ENCODE measurements at regions not wholly inside any gene's neighbourhood (a gene's known extent, or its start where the extent isn't known, plus 50 kb on each side); places are given as distances from the start of the nearest gene placed in this dataset.
A peak's percentile ranks its signal among the peaks of the same experiment; 100 is the strongest.

DNA sequence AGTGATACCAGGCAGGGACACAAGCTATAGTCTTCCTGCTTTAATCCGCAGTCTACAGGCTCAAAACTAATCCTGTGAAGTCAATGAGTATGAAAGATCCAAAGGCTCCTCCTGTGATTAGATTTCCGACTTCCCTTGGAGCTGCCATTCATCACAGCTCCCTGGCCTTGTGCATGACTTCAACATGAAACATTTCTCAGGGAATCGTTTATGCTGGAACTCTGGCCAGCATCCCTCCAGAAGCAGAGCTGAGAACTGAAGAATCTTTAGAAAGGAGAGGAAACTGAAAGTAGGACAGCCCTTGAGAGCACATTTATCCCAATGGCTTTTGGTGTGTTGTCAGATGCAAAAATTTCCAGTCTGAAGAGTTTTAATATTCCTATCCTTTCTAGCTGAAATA, 84.3 kb upstream of the SESTD1 start:
- Histone ChIP-seq H3K9me3 (ENCODE audit: low read depth, low read length, poor library complexity, severe bottlenecking) (no peaks in the 10 kb centered on the region), H3K4me3 (ENCODE audit: low read depth, low read length, poor library complexity, severe bottlenecking) (no peak overlapping the region), H3K27ac (ENCODE audit: low read depth, low read length, poor library complexity, severe bottlenecking) (no peak overlapping the region), H3K36me3 (ENCODE audit: insufficient read depth, low read length, poor library complexity, severe bottlenecking) (no peaks in the 10 kb centered on the region), H3K4me1 (ENCODE audit: insufficient read depth, low read length, poor library complexity, severe bottlenecking) (peaks cover 6% of the 10 kb centered on the region), H3K27me3 (replicated peaks; ENCODE audit: insufficient read depth, low read depth, low read length, poor library complexity) (no peaks in the 10 kb centered on the region)
- intact Hi-C loops (cut with micrococcal nuclease; ENCODE audit: unreplicated experiment), result no loop called here
- DNase-seq (ENCODE audit: low spot score), result no peak
- TF ChIP-seq, protein P1, sequence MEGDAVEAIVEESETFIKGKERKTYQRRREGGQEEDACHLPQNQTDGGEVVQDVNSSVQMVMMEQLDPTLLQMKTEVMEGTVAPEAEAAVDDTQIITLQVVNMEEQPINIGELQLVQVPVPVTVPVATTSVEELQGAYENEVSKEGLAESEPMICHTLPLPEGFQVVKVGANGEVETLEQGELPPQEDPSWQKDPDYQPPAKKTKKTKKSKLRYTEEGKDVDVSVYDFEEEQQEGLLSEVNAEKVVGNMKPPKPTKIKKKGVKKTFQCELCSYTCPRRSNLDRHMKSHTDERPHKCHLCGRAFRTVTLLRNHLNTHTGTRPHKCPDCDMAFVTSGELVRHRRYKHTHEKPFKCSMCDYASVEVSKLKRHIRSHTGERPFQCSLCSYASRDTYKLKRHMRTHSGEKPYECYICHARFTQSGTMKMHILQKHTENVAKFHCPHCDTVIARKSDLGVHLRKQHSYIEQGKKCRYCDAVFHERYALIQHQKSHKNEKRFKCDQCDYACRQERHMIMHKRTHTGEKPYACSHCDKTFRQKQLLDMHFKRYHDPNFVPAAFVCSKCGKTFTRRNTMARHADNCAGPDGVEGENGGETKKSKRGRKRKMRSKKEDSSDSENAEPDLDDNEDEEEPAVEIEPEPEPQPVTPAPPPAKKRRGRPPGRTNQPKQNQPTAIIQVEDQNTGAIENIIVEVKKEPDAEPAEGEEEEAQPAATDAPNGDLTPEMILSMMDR (conservative IDR thresholded peaks at IDR 0.05; ENCODE audit: low read depth, low read length), result no peak
- TF ChIP-seq EZH2 (IDR thresholded peaks at IDR 0.05; ENCODE audit: borderline replicate concordance, low read depth, low read length, poor library complexity, severe bottlenecking), result no peak
- ChIA-PET POLR2A (ENCODE audit: low non-redundant PET) (no interaction called here), CTCF (no interaction called here)
- BruUV-seq (replicated peaks), result no TSS peak

DNA sequence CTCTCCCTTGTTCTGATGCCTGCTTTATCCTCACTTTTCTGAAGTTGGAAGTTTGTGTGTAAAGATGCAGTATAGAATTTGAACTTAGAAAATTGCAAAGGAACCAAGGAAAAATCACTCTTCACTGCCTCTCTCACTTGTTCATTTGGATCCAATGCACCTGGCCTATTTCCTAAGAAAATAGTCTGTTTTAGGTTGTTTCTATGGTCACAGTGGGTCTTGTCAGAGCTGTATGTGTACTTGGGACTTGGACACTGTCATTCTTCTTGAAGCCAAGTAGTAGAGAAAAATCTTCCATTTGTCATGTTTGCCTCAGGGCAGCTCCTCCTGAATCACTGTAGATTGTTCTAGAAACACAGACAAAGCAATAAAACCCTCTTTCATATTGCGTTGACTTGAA, 80.3 kb upstream of the SESTD1 start:
- TF ChIP-seq, protein P1 (conservative IDR thresholded peaks at IDR 0.05; ENCODE audit: low read depth, low read length), result no peak
- TF ChIP-seq EZH2 (IDR thresholded peaks at IDR 0.05; ENCODE audit: borderline replicate concordance, low read depth, low read length, poor library complexity, severe bottlenecking), result no peak
- POLR2A ChIA-PET (ENCODE audit: low non-redundant PET), result no interaction called here
- no peak for DNase-seq (ENCODE audit: low spot score)
- Histone ChIP-seq H3K9me3 (ENCODE audit: low read depth, low read length, poor library complexity, severe bottlenecking) (no peaks in the 10 kb centered on the region), H3K27ac (ENCODE audit: low read depth, low read length, poor library complexity, severe bottlenecking) (no peak overlapping the region), H3K4me1 (ENCODE audit: insufficient read depth, low read length, poor library complexity, severe bottlenecking) (peaks cover 6% of the 10 kb centered on the region), H3K36me3 (ENCODE audit: insufficient read depth, low read length, poor library complexity, severe bottlenecking) (no peaks in the 10 kb centered on the region), H3K27me3 (replicated peaks; ENCODE audit: insufficient read depth, low read depth, low read length, poor library complexity) (no peaks in the 10 kb centered on the region), H3K4me3 (ENCODE audit: low read depth, low read length, poor library complexity, severe bottlenecking) (no peak overlapping the region)
- CTCF ChIA-PET, result no interaction called here
- BruUV-seq (replicated peaks), result no TSS peak
- intact Hi-C loops (cut with micrococcal nuclease; ENCODE audit: unreplicated experiment), result no loop called here

DNA sequence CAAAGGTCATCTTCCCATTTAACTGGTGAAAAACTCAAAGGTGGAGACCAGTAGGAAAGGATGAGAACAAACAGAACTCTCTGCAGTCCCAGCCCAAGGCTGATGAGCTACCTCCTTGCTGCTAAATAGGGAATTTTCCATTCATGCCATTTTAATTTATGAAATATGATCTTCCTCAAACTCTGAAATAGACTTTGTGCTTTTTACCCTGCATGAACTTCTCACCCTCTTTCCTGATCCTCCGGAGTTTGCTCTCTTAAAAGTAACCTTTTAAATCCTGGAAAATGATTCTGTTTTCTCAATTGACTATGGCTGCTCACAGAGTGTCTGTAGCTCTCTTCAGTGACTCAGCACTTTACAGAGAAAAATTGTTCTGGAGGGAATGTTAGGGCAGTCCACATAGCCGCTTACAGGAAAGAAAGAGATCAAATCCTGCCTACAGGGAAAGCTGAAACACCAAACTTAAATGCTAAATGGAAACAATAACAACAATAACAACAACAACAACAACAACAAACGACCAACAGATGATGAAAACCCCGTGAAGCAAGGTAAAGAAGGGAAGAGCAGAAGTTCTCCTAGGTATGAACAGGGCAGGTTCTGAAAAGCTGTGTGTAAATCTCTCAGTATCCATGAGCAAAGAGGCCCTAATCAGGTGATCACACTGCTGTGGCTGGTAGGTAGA, 79.8 kb upstream of the SESTD1 start:
- Histone ChIP-seq H3K4me1 (ENCODE audit: insufficient read depth, low read length, poor library complexity, severe bottlenecking) (peaks cover 6% of the 10 kb centered on the region), H3K4me3 (ENCODE audit: low read depth, low read length, poor library complexity, severe bottlenecking) (no peak overlapping the region), H3K9me3 (ENCODE audit: low read depth, low read length, poor library complexity, severe bottlenecking) (no peaks in the 10 kb centered on the region), H3K36me3 (ENCODE audit: insufficient read depth, low read length, poor library complexity, severe bottlenecking) (no peaks in the 10 kb centered on the region), H3K27me3 (replicated peaks; ENCODE audit: insufficient read depth, low read depth, low read length, poor library complexity) (no peaks in the 10 kb centered on the region), H3K27ac (ENCODE audit: low read depth, low read length, poor library complexity, severe bottlenecking) (no peak overlapping the region)
- intact Hi-C loops (cut with micrococcal nuclease; ENCODE audit: unreplicated experiment), result no loop called here
- TF ChIP-seq, protein P1 (conservative IDR thresholded peaks at IDR 0.05; ENCODE audit: low read depth, low read length), result no peak
- peak; percentile 14 for DNase-seq (ENCODE audit: low spot score)
- ChIA-PET POLR2A (ENCODE audit: low non-redundant PET) (interaction anchor here (0.5 kb wide), 1 partner anchor 322 kb away, joined by 3 read pairs; no protein-coding TSS in a partner anchor), CTCF (no interaction called here)
- BruUV-seq (replicated peaks), result no TSS peak
